Hindlimb muscle (tissue), 1 donor: ENCODE measurements at regions not wholly inside any gene's neighbourhood (a gene's known extent, or its start where the extent isn't known, plus 50 kb on each side); places are given as distances from the start of the nearest gene placed in this dataset.
"Not testable (repeated sequence)": the region's sequence is repeated elsewhere in the genome, so short reads cannot be mapped to it uniquely, and the experiment has no call there.

Experiments used
- DNase-seq: peaks from one replicate; pipeline ENCODE4 v3.0.0-alpha.2; 2013

DNA sequence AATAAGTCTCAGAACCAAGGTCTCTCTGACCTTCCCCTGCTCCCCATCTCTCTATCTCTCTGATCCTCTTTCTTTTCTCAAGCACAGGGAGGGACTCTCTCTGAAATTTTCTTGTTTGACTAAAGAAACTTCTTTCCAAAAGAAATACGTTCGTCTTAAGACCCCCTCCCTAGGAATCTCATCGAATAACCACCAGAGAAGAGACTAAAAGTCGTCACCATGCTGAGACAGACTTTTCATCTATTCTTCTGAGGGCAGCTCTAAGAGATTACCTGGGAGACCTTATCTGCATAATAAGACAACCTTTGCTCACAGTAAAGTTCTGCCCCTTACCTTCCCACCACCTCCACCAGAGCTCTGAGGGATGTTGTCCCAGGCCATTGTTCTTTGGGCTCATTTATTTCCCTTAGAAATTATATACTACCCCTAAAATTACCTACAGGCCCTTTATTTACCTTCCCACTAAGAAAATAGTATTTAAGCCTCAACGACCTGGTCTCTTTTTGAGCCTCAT, 133.7 kb upstream of the EEF2KMT start:
- DNase-seq: no peak

DNA sequence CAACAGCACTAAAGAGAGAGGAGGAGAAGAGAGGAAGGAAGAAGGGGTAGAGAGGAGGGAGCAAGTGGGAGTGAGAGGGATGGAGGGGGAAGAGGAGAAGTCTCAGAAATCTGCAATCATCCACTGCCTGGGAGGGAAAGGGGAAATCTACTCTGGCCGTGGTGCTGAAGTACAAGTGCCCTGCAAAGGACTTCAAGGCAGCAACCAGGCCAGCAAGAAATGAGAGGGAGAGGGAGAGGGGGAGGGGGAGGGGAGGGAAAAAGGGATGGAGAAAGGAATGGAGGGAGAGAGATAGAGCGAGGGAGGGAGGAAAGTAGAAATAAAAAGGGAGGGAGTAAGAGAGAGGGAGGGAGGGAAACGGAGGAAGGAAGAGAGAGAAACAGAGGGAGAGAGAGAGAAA, 130.8 kb upstream of the EEF2KMT start:
- DNase-seq: no peak

GRCh38 chr16:5225931-5226655, 128.5 kb upstream of the EEF2KMT start:
- DNase-seq: no peak

DNA sequence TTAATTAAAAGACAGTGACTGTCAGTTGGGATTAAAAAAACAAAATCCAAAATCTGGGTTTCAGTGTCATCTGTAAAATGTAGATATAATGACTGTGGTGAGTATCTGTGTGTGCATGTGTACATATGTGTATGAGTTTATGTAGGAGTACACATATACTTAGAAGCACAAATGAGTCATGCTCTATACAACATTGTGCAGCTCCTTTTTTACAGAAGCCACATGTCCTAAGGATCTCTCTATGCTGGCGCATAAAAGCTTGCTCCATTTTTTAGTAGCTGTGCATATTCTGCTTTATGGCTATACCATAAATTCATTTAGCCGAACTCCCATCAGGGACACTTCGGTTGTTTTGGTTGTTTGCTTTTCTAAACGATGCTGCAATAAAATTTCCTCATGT, 125.2 kb upstream of the EEF2KMT start:
- no peak for DNase-seq

DNA sequence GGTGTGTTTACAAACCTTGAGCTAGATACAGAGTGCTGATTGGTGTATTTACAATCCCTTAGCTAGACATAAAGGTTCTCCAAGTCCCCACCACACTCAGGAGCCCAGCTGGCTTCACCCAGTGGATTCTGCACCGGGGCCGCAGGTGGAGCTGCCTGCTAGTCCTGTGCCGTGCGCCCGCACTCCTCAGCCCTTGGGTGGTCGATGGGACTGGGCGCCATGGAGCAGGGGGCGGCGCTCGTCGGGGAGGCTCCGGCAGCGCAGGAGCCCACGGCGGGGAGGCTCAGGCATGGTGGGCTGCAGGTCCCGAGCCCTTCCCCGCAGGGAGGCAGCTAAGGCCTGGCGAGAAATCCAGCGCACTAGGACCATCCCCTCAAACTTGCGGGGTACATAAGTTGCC, 124.2 kb upstream of the EEF2KMT start:
- not testable (repeated sequence) for DNase-seq

- DNase-seq: no peak
Observed at GRCh38 chr16:5220705-5221104, 123.1 kb upstream of the EEF2KMT start.

DNA sequence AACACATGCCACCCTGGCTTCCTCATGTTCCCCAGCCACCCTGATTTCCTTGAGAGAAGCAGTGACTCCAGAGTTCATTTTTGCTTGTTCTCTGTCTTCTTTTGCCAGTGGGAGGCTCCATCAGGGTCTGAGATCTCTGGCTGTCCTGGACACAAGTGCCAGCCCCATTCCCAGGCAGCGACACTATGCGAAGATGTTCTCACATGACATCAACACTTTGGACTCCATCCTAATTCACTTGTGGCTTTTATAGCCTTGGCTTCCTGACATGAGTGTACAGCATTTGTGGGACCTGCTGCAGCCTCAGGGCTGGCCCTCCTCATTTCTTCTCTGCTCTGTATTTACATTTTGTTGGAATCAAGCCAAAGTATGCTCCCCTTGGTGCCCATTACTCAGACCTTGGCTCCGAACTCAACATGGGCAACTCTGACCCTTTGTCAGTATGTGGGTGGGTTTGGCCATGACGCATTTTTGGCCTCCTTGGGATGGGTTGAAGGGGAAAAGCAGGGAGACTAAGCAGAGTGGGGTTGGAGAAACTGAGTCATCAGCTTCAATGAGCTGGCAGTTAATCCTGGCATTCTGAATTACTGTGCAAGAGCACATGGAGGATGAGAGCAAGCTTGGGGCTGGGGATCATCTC, 119.0 kb upstream of the EEF2KMT start:
- peak; percentile 8 for DNase-seq

- DNase-seq: peak; percentile 5
Observed at GRCh38 chr16:5215901-5216300, 118.3 kb upstream of the EEF2KMT start.

GRCh38 chr16:5214466-5214865, 116.9 kb upstream of the EEF2KMT start:
- DNase-seq: no peak

DNA sequence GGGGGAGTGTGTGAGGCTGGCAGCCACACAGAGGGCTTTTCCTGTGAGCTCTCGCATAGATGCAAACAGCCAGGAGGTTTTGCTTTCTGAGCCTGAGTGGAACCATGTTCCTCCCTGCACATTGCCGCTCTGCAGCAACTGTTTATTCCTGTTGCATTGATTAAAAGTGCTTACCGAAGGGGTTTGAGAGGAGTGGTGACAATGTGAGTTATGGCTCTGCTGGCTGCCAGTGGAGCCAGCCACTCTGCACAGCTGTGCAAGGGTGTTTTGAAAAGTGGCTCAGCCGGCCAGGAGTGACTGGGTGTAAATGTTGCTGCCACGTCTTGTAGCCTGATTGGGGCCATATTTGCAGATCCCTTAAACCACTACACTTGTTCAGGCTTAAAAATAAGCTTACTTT, 114.9 kb upstream of the EEF2KMT start:
- not testable (repeated sequence) for DNase-seq

GRCh38 chr16:5207862-5208498, 110.4 kb upstream of the EEF2KMT start:
- DNase-seq: not testable (repeated sequence)

GRCh38 chr16:5207001-5207523, 109.5 kb upstream of the EEF2KMT start:
- no peak for DNase-seq

- DNase-seq: peak; percentile 6
Observed at GRCh38 chr16:5206331-5206990, 108.9 kb upstream of the EEF2KMT start.

GRCh38 chr16:5205361-5206040, 107.9 kb upstream of the EEF2KMT start:
- no peak for DNase-seq

- DNase-seq: not testable (repeated sequence)
Observed at GRCh38 chr16:5203675-5204074, 106.1 kb upstream of the EEF2KMT start.

GRCh38 chr16:5200123-5200522, 102.5 kb upstream of the EEF2KMT start:
- DNase-seq: no peak

GRCh38 chr16:5196204-5196603, 98.6 kb upstream of the EEF2KMT start:
- DNase-seq: no peak

DNA sequence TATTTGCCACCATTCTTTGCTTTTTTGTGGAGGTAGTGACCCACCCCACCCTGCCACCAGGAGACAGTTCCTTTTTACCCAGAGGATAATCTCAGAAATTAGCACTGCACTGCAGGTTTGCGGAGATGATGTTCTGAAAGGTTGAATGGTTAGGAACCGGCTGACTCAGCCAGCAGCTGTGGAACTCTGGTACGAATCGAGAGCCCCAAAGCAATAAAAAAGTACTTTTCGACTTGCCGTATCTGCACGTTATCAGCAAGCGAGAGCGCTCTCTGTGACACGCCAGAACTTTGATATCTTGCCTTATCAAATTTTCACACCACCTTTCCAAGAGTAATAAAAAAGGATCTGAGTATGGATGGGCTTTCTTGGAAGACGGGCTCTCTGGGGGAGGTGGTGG, 96.3 kb upstream of the EEF2KMT start:
- no peak for DNase-seq

DNA sequence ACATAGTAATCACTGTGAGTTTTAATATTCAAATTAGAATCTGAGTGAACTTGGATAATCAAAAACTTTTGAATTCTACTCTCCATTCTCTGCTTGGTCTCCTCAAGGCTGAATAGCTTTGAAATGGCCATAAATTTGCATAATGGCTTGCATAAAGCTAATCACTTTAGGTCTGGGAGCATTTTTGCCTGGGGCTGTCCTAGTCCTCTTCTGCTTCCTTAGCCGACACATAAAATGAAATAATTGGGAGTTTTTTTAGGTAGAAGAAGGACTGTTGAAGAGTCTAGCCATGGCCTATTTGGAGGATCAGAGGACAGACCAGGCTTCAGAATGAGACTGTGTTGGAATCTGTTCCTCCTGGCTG, 91.4 kb upstream of the EEF2KMT start:
- DNase-seq: no peak

- no peak for DNase-seq
Observed at GRCh38 chr16:5188318-5188988, 90.9 kb upstream of the EEF2KMT start.

- DNase-seq: no peak
Observed at GRCh38 chr16:5187402-5187952, 89.9 kb upstream of the EEF2KMT start.
